Uterus (tissue), 3 donors: ENCODE measurements at regions not wholly inside any gene's neighbourhood (a gene's known extent, or its start where the extent isn't known, plus 50 kb on each side); places are given as distances from the start of the nearest gene placed in this dataset.

Experiments used
- DNase-seq, 2 donors: peaks; one replicate each; pipeline ENCODE4 v3.0.0-alpha.2; 2019 to 2020
- H3K27ac ChIP-seq, 2 donors: fragments of 200-600 bp; sonication (generic); 1 replicate in 1 of 2; 2 replicates in 1 of 2; pipeline ENCODE4 v1.5.1; 2016 to 2018
- H3K27me3 ChIP-seq, 2 donors: fragments of 200-600 bp; sonication (generic); one replicate each; pipeline ENCODE4 v1.5.1; 2018 to 2019; ENCODE audit warnings: control low read depth in 1 of 2
- H3K36me3 ChIP-seq, 2 donors: fragments of 200-600 bp; sonication (generic); one replicate each; pipeline ENCODE4 v1.5.1; 2019; ENCODE audit warnings: control low read depth in 1 of 2
- H3K4me1 ChIP-seq, 2 donors: fragments of 200-600 bp; sonication (generic); one replicate each; pipeline ENCODE4 v1.5.1; 2018 to 2019; ENCODE audit warnings: control low read depth in 1 of 2
- H3K4me3 ChIP-seq, 2 donors: fragments of 200-600 bp; sonication (generic); 1 replicate in 1 of 2; 2 replicates in 1 of 2; pipeline ENCODE4 v1.5.1; 2018 to 2019; ENCODE audit warnings: mild to moderate bottlenecking in 1 of 2
- H3K9me3 ChIP-seq, 2 donors: fragments of 200-600 bp; sonication (generic); one replicate each; pipeline ENCODE4 v1.5.1; 2019; ENCODE audit warnings: control low read depth in 1 of 2
- CTCF ChIP-seq, 4 experiments: fragments of 200-600 bp in 2 of 4; fragments of 450-650 bp in 2 of 4; sonication (generic) in 2 of 4; IDR thresholded peaks; one replicate each; pipeline ENCODE4 v1.5.1; 2016 to 2019; ENCODE audit warnings: antibody characterized with exemption in 4 of 4, mild to moderate bottlenecking in 2 of 4, moderate library complexity in 1 of 4
- POLR2A ChIP-seq, 2 donors: fragments of 450-650 bp; IDR thresholded peaks; one replicate each; pipeline ENCODE4 v1.6.1; 2016; ENCODE audit warnings: antibody characterized with exemption in 2 of 2, mild to moderate bottlenecking in 1 of 2, moderate library complexity in 1 of 2
- intact Hi-C: fragments of 100-400 bp; cut with DNase I; formaldehyde crosslinking; loops from one replicate; pipeline ENCODE4 v1.15.1; 2023; ENCODE audit warnings: low total_unique reads
- donor health status: DM: yes; HTN: yes; CAD: no.

- no peaks in the 10 kb centered on the region for H3K36me3 ChIP-seq
- TF ChIP-seq CTCF (IDR thresholded peaks at IDR 0.05) (no peak), POLR2A (IDR thresholded peaks at IDR 0.05) (no peak)
- H3K27me3 ChIP-seq: no peaks in the 10 kb centered on the region
- intact Hi-C loops: no loop called here
- H3K9me3 ChIP-seq: no peaks in the 10 kb centered on the region
- H3K4me1 ChIP-seq: peaks cover 0 to 5% of the 10 kb centered on the region in 2 donors
- no peak overlapping the region for H3K4me3 ChIP-seq
- peak overlapping the region; percentile 77 to 92 for H3K27ac ChIP-seq
- DNase-seq: no peak
Measured at GRCh38 chr4:26030780-26031179, 116.8 kb downstream of the SMIM20 start.

GRCh38 chr4:26031704-26032103 is 117.7 kb downstream of the SMIM20 start:
- intact Hi-C loops: no loop called here
- peak overlapping the region; percentile 77 to 92 for H3K27ac ChIP-seq
- H3K4me3 ChIP-seq: no peak overlapping the region
- H3K36me3 ChIP-seq: no peaks in the 10 kb centered on the region
- peaks cover 0 to 5% of the 10 kb centered on the region in 2 donors for H3K4me1 ChIP-seq
- no peaks in the 10 kb centered on the region for H3K27me3 ChIP-seq
- H3K9me3 ChIP-seq: no peaks in the 10 kb centered on the region
- no peak for DNase-seq
- TF ChIP-seq CTCF (IDR thresholded peaks at IDR 0.05) (no peak), POLR2A (IDR thresholded peaks at IDR 0.05) (no peak)

GRCh38 chr4:26032142-26032541 is 118.1 kb downstream of the SMIM20 start:
- H3K36me3 ChIP-seq: no peaks in the 10 kb centered on the region
- H3K27me3 ChIP-seq: no peaks in the 10 kb centered on the region
- no peak overlapping the region for H3K4me3 ChIP-seq
- intact Hi-C loops: no loop called here
- H3K9me3 ChIP-seq: no peaks in the 10 kb centered on the region
- peaks cover 0 to 5% of the 10 kb centered on the region in 2 donors for H3K4me1 ChIP-seq
- TF ChIP-seq CTCF (IDR thresholded peaks at IDR 0.05) (no peak), POLR2A (IDR thresholded peaks at IDR 0.05) (no peak)
- H3K27ac ChIP-seq: peak overlapping the region; percentile 77 to 92
- no peak for DNase-seq

GRCh38 chr4:26032630-26033317 is 118.8 kb downstream of the SMIM20 start:
- H3K27ac ChIP-seq: peak overlapping the region; percentile 77 to 92
- peak; percentile 62 to 83 for DNase-seq
- intact Hi-C loops: no loop called here

More at GRCh38 chr4:26032630-26033317, 118.8 kb downstream of the SMIM20 start:
- H3K27me3 ChIP-seq: no peaks in the 10 kb centered on the region
- no peak overlapping the region for H3K4me3 ChIP-seq
- peaks cover 0 to 5% of the 10 kb centered on the region in 2 donors for H3K4me1 ChIP-seq
- no peaks in the 10 kb centered on the region for H3K9me3 ChIP-seq
- TF ChIP-seq POLR2A (IDR thresholded peaks at IDR 0.05) (no peak), CTCF (IDR thresholded peaks at IDR 0.05) (no peak)
- no peaks in the 10 kb centered on the region for H3K36me3 ChIP-seq
